HG03175 (cell line): ENCODE measurements at regions not wholly inside any gene's neighbourhood (a gene's known extent, or its start where the extent isn't known, plus 50 kb on each side); places are given as distances from the start of the nearest gene placed in this dataset.

ENCODE experiments used
- ATAC-seq: cut with Tn5 transposase; IDR thresholded peaks from one replicate; pipeline ENCODE4 v1.9.1; 2021; ENCODE audit warnings: mild to moderate bottlenecking, moderate library complexity; ENCODE audit not compliant: unreplicated experiment

DNA sequence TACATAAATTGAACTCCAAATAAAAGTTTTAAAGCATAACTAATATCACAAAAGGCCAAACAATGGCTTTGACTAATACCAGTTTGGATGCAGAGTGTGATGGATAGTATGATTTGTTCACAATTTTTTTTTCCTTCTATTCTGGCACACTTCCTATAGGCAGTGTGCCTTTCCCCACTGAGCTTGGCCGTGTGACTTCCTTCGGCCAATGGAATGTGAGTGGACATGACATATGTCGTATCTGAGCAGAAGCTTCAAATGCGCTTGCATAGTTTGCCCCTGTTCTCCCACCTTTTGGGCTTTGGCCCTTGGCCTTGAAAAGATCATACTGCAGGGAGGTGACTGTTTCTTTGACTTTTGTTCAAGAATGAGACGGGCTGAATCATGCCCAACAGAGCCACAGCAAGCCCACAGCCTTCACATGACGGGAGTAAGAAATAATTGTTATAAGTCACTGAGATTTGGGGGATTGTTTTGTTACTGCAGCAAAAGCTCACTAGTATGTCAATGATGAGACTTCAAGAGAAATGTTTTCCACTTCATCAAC, 279.9 kb upstream of the NEBL start:
- ATAC-seq = no peak

DNA sequence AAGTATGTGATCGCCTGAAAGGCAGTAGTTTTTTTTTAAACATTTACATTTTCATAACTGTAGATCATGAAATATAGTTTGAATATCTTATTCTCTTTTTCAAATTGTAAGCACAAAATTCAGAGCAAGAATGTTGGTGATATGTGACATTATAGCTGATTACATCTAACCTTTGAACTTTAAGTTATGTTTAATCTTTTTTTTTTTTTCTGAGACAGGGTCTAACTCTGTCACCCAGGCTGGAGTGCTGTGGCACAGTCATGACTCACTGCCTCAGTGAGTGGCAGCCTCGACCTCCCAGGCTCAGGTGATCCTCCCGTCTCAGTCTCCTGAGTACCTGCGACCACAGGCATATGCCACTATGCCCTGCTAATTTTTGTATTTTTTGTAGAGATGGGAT, 278.7 kb upstream of the NEBL start:
- no peak for ATAC-seq

DNA sequence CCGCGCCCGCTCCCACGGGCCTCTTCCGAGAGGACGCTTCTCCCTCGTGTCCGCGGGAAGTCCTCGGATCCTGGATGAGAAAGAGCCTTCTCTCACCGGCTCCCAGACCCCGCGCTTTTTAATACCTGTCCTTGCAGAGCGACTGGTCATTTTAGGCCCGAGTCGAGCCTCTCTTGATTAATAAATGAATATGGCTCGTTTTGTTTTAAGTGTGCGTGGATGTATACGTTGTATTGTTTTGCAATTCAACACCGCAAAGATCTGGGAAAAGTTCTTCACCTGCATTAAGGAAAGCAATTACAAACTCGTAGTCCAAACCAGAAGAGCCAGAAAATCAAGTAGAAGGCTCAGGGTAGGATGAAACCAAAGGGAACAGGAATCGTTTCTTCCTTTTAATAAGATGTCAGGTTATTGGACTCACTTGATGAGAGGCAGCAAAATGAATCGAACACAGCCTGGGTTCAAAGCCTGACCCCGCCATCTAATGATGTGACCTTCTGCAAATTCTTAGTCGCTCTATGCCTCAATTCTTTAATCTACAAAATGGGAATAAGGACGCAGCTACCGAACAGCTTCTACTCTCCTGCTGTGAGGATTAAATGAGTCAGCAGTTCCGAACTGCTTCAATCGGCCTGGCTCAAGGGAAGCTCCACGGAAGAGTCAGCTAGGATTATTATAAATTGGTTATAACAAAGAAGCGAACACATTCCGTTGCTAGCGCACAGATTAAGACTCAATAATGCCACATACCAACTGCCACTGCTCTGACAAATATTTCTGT, 277.8 kb upstream of the NEBL start:
- no peak for ATAC-seq

DNA sequence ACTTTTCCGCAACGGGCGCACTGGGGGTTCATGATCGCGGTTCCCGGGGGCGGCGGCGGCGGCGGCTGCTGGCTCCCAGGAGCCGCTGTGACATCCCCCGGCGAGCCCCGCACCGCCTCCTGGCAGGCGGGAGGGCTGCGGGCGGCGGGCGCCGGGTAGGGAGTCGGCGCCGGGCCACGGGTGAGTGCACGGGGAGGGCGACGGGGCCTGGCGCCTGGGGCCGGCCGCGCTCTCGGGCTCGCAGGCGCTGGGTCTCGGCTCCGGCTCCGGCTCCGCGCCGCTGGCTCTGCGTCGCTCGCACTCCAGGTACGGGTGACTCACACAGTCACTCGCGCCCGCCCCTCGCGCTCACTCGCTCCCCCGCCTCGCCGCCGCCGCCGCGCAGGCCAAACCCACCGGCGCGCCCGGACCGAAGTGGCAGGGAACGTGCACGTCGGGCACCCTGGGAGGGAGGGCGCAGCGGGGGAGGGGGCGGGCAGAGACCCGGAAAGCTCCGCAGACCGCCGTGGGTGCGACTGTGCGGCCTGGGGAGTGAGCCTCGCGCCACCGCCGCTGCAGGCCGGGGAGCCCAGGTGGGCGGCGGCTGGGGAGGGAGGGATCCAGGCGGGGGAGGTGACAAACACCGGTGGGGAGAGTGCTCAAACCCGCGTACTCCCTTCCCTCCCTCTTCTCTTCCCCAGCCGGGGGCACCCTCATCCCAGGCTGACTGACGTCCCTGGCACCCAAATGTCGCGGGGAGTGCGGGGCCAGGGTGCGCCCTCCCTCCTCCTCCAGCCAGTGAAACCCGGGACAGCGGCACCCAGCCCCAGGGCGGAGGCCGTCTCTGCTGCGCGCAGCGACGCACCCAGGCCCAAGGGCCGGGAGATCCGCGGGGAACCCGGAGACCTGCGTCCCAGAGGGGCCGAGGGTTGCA, 276.9 kb upstream of the NEBL start:
- ATAC-seq = no peak

DNA sequence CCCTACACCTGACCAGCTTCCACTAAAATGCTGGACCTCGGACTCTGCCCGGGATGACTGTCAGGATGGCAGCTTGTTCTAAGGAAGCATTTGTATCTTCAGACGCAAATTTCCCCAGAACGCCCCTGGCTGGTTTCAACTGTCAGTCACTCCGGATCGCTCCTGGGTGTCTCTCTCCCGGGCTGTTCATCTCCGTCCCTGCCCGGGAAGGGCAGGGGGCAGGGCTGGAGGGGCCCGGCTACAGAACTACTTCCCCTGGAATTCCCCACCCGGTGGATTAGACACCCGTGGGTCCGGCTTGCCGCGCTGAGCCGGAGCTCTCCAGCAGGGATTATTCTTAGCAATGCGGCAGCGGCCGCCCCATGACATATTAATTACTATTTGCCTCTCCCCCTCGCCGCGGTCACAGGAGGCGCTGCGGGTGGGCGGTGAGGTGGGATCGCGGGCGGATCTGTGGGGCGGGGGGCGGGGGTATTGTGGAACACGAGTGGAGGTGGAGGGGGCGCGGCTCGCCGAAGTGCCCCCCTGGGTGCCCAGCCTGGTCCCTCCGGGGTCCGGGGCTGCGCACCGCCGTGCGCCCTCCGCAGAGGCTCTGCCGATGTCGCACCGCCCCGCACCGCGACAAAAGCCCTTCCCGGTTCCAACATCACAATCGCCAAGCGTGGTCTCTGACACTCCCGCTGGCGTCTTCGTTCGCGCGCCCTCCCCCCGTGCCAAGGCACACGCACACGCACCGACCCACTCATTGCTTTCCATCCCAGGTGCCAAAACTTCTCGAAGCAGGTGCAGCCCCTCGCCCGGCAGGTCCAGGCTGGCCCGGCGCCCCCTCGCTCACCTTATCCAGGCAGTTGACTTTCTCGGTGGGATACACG, 276.1 kb upstream of the NEBL start:
- ATAC-seq = no peak

DNA sequence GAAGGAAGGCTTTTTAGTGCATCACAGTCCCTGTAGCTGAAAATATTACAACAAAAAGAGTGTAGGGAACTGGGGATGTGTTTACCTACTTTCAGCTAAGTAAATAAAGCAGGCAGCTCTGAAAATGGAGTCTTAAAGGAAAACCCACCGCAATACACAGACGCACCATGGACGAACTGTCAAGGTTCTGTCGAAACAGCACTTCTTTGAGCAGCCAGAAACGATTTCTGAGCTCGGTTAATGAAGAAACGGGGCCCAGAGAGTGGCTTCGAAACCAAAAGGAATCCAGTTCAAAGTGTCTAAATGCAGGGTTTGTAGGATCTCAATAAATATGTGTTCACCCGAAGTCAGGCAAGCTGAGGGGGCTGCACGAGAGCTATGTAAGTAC, 275.4 kb upstream of the NEBL start:
- ATAC-seq = no peak

DNA sequence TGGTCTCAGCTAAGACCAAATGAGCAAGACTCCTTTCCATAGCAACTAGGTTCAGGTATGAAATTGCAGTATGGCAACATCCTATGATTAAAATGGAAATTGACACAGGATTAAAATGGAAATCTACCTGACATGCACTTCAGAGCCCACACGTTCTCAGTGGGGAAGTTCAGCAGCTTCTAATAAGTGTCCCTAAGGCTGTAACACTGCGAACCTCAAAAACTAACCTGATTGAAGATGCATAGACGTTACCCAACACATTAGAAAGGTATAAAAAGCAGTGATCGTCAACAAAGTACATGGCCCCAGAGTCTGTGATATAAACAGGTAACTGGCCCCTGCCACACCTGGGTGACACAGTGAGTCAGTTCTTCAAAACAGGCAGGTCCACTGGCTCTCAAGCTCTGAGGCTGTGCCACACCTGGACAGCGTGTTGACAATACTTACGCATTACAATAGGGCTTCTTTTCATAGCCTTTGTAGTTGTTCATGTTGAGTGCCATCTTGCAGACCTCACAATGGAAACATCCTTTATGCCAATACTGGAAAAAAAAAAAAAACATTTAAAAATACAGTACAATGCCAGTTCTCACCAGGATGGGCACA, 274.9 kb upstream of the NEBL start:
- ATAC-seq = no peak

DNA sequence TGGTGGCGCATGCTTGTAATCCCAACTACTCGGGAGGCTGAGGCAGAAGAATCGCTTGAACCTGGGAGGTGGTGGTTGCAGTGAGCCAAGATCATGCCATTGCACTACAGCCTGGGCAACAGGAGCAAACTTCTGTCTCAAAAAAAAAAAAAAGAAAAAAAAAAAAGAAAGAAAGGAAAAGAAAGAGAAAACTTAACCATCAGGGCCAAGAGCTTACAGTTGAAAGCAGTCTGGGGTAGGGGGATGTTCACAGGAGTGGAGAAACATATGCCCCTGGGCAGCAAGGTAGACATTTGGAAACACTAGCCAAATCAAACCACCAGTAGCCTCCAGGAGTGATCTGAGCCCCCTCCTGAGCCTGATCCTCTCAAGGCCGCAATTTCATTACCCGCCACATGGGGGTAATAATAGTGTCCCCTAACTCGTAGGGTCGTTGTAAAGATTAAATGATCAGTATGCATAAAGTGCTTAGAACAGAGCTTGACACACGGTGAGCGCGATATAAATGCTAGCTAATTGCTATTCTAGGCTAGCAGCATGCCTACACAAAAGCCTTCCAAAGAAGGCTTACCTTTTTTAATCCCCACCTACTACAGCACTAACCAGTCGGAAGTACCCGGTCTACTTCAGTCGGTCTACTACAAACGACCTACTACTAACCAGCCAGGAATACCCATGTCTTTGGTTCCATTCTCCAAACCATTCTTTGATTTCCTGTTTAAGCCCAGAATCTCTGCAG, 274.3 kb upstream of the NEBL start:
- ATAC-seq = no peak

DNA sequence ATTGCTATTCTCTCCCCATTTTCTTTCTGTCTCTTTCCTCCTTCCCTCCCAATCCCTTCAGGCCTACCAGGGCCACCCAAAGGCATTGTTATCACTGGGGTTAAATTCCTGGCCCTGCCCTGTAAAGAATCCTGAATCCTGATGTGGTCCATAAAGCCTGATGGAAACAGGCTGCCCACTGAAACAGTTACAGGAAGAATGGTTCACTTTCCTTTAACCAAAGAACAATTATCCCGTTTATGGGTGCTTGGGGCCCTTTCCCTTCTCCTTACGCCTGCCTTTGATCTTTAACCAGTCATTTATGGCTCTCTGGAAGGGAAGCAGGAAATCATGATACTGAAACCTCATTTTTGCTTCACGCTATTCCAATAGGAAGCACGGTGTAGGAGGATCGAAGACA, 273.1 kb upstream of the NEBL start:
- ATAC-seq = no peak

DNA sequence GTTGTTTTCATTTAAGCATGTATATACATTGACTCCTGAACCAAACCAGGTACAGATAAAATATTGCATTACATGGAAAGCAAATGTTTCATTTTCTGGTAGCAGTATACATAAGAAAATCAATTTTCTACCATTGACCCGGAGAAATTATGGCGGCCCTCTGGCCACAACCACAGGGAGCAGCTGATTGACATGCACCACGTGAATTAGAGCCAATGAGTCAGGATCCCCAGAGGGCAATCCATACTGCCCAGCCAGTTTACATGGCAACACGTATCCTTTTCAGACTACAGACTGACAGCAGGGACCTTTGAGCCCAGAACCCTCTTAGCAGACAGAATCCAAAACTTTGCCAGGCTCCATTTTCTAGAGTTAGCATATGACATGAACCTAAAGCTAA, 272.2 kb upstream of the NEBL start:
- ATAC-seq = no peak

DNA sequence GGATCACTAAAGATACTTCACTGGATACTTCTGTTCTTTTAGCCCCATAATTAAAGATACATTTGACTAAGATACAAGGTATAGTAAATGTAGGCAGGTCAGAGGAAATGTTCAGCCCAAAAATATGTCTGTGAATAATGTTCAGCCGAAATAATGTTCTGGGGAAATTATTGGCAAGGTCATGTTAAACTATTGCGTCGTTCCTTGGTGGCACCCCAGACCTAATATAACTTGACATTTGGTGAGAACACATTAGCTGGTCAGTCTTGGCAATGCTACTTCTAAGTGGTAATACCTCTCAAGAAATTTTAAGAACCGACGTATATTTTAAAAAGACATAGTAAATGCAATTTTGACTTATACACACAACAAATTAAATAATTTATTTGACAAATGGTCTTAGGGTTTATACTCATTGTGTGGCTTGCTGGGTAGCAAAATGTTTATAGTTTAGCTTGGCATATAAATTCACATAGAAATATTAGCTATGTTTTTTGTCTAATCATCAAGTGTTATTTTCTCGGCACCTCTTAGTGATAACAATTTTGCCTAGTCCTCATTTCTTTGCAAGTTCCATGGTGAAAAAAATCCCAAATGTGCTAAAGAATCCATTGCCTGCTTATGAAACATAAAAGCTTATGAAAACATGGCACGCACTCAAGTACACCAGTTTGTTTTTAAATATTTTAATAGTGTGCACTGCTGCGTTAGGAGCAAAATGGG, 270.3 kb upstream of the NEBL start:
- ATAC-seq = no peak

DNA sequence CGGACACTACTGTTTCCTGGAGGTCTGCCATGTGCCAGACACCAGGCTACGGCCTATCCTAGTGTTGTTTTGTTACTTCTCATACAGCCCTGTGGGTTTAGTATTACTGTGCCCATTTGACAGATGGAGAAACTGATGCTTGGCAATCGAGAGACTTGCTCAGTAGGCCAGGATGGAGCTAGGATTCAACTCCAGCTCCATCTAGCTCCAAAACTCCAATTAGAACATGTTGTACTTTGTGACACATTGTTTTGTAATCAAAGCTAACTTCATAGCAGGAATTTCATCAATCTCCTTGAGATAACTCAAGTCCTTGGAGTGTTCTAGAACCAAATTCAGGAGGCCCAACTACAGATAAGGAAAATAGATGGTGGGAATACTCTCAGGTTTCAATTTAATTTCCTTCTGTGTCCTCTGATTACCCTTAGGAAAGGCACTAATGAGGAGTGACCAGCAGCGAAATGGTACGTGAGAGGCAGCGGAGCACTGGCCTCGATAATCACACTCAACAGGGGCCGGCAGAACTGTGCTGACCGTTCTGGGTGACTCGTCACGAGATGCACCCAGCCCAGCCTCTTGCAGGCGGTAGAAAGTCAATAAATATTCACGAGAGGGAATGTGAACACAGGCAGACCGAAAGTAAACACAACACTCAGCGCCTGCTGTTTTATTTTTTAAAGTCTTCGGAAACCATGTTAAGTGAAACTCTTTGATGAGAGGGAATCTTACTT, 269.6 kb upstream of the NEBL start:
- ATAC-seq = no peak

DNA sequence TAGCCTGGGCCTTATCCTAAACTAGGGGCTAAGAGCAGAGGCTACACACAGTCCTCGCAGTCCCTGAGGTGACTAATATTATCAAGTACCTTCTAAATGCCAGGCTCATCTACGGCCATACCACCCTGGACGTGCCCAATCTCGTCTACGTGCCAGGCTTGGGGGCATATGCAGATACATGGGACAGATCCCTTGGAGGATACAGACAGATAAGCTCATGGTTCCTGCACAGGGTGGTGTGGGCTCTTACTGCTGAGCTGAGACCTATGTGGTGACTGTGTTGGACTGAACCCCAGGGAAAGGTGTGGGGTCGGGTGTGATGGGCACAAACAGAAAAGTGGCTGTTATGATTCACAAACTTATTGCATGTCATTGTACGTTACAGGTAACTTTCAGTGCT, 268.4 kb upstream of the NEBL start:
- ATAC-seq = no peak

DNA sequence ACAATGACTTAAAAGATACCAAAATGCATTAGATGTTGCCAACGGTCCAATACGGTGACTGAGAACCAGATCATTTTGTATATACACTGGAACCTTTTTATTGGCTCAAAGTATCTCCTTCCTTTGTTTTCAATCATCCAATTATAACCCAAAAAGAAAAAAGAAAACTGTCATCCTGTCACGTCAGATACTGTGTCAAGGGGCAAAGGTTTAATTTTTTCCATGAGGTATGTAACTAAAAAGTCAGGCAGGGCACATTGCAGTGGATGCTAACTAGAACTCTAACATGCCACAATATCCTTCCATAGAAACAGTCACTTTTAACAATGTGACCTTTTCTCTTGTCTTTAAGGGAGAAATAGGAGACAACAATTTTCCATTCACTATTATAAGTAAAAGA, 267.6 kb upstream of the NEBL start:
- ATAC-seq = no peak

DNA sequence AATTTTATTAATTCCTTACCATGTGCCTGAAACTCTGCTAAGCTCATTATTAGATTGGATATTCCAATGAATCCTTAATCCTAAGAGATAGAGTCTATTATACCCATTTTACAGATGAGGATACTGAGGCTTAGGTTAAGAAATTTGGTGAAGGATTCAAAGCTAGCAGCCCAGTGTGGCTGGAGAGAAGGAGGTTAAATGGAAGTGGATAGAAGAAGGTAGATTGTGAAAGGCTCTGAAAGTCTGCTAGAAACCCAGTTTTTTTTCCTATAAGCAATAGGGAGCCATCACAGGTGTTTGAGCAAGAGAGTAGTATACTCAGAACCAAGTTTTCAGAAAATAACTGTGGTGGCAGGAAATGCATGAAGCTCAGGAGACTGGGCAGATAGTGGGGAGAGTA, 265.8 kb upstream of the NEBL start:
- ATAC-seq = no peak

DNA sequence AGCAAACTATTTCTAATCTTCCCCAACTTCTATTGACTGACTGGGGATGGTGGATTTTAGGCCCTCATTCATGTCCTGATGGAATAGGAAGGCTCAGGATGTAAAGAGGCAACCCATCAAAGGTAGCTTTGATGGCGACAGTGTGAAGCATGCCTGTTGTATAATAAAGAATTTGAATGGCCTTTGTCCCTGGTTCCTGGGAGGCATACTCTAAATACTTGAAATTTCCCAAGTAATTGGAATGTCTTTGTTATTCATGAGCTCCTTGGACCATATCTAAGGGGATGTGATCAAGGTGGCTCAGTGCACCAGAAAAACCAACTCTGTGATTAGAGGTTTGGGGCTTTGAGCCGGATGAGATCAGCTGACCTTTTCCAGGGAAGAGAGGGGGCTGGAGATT, 264.5 kb upstream of the NEBL start:
- no peak for ATAC-seq

DNA sequence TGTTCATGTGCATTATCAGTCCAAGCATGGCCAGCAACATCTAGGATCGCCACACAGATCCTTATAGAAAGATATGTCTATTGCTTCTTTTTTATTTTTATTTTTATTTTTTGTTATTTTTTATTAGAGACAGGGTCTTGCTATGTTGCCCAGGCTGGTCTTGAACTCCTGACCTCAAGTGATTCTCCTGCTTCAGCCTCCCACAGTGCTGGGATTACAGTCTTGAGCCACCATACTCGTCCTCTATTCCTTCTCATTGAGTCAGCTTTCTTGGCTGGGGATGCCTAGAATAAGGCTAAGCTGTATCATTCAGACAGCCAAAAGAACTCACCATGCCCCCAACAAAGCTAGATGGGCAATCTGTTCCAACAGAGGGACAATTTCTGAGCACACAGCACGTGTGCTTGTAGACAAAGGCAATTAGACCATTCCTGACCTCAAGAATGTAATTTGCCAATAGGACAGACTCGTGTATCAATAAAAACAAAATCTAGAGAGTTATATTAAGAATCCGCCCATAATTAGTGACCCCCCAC, 264.0 kb upstream of the NEBL start:
- no peak for ATAC-seq

DNA sequence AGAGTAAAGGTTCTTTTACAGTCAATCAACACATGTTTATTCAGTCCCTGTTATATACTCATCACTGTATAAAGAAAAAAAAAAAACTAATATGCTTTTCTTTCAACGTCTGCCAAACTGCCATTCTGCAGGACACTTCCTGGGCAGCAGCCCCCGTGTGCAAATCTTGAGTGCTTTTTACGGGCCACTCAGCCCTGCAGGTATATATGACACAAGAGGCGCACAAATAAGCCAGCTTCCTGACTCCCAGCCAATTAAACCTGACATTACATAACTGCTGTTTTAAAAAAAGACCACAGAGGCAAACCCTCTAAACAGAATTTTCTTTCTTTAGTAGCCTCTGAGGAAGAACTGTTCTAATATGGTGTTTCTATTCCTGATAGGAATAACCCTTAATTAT, 263.0 kb upstream of the NEBL start:
- no peak for ATAC-seq
